ENCODE measurements at regions not wholly inside any gene's neighbourhood (a gene's known extent, or its start where the extent isn't known, plus 50 kb on each side); places are given as distances from the start of the nearest gene placed in this dataset.
"Not testable (repeated sequence)": the region's sequence is repeated elsewhere in the genome, so short reads cannot be mapped to it uniquely, and the experiment has no call there.

DNA sequence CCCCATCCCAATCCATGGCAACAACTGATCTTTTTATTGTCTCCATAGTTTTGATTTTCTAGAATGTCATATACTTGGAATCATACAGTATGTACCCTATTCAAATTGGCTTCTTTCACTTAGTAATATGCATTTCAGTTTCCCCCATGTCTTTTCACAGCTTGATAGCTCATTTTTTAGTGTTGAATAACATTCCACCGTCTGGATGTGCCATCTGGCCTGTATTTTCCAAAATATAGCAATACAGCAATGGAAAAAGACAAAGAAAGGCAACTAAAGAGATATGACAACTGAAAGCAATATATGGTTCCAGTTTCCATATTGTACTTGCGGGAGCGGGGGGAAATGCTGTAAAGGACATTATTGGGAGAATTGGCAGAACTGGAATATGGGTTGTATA is 166.4 kb upstream of the NT5E start:
- no peak for TF ChIP-seq CTCF (IDR thresholded peaks at IDR 0.05; ENCODE audit: control extremely low read depth, extremely low read depth, low read depth, missing control alignments)
- ChIA-PET POLR2A (no interaction called here), CTCF (interaction anchor here (1.5 to 1.7 kb wide), 2 partner anchors 11 to 14 kb away, joined by 3 to 5 read pairs; no protein-coding TSS in a partner anchor)
- DNase-seq (ENCODE audit: extremely low spot score) = no peak

DNA sequence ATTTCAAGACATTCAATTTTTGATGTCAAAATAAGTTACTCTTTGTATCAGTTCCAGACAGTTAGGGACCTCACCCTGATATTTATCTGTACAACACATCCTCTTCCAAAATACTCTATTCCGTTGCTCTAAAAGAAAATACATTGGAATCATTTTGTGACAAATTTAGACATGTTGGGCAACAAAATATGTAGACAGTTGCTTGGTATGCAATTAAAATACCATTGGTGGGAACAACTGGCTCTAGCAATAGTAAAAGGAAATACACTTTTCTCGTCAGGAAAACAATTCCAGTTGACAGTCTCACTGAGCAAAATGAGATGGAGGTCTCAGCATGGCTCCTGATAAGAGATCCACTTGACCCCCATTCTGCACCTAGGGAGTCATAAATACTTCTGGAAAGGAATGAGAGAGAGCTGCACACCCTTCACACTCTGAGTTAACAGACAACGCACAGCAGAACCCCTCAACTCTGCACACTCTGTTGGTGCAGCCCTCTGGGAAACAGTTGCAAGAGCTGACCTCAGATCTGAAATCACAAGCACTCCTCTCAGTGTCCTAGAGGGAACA is 171.3 kb upstream of the NT5E start:
- TF ChIP-seq CTCF (IDR thresholded peaks at IDR 0.05; ENCODE audit: control extremely low read depth, extremely low read depth, low read depth, missing control alignments) = no peak
- POLR2A ChIA-PET = no interaction called here
- CTCF ChIA-PET = no interaction called here
- DNase-seq (ENCODE audit: extremely low spot score) = no peak

GRCh38 chr6:85276026-85276425 is 173.9 kb upstream of the NT5E start:
- DNase-seq (ENCODE audit: extremely low spot score); POLR2A ChIA-PET; CTCF ChIA-PET: not testable (repeated sequence)

GRCh38 chr6:85275338-85275985 is 174.4 kb upstream of the NT5E start:
- CTCF ChIA-PET = no interaction called here
- no peak for DNase-seq (ENCODE audit: extremely low spot score)
- POLR2A ChIA-PET = no interaction called here

GRCh38 chr6:85273870-85274269 is 176.0 kb upstream of the NT5E start:
- ChIA-PET POLR2A (no interaction called here), CTCF (interaction anchor here (1.0 kb wide), 1 partner anchor 10 kb away, joined by 3 read pairs; no protein-coding TSS in a partner anchor)
- no peak for DNase-seq (ENCODE audit: extremely low spot score)
- TF ChIP-seq CTCF (IDR thresholded peaks at IDR 0.05; ENCODE audit: control extremely low read depth, extremely low read depth, low read depth, missing control alignments) = no peak

More at GRCh38 chr6:85275338-85275985, 174.4 kb upstream of the NT5E start:
- TF ChIP-seq CTCF (IDR thresholded peaks at IDR 0.05; ENCODE audit: control extremely low read depth, extremely low read depth, low read depth, missing control alignments) = no peak

GRCh38 chr6:85273046-85273445 is 176.8 kb upstream of the NT5E start:
- TF ChIP-seq CTCF (IDR thresholded peaks at IDR 0.05; ENCODE audit: control extremely low read depth, extremely low read depth, low read depth, missing control alignments) = no peak
- CTCF ChIA-PET = no interaction called here
- no peak for DNase-seq (ENCODE audit: extremely low spot score)
- POLR2A ChIA-PET = no interaction called here

DNA sequence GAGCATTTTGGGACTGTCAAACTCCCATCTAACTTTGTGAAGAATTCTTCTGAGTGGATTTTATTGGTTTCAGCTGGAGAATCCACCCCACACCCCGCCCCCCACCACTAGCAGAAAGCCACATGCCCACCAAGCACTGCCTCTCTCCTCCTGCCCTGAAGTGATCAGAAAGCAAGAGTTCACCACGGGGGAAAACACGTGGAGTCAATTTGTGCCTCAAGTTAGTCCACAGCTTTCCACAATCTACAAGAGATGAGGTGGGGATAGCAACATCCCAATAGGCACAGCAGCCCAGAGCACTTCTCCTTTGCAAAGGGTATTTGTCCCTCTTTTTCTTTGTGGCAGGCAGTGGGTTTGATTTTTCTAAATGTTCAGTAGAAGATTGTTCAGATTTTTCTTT is 177.3 kb upstream of the NT5E start:
- TF ChIP-seq CTCF (IDR thresholded peaks at IDR 0.05; ENCODE audit: control extremely low read depth, extremely low read depth, low read depth, missing control alignments) = no peak
- no peak for DNase-seq (ENCODE audit: extremely low spot score)
- CTCF ChIA-PET = interaction anchor here (0.9 kb wide), 1 partner anchor 10 kb away, joined by 5 read pairs; no protein-coding TSS in a partner anchor
- POLR2A ChIA-PET = no interaction called here

All from GM10248 (cell line).